ENCODE measurements at regions not wholly inside any gene's neighbourhood (a gene's known extent, or its start where the extent isn't known, plus 50 kb on each side); places are given as distances from the start of the nearest gene placed in this dataset.

DNA sequence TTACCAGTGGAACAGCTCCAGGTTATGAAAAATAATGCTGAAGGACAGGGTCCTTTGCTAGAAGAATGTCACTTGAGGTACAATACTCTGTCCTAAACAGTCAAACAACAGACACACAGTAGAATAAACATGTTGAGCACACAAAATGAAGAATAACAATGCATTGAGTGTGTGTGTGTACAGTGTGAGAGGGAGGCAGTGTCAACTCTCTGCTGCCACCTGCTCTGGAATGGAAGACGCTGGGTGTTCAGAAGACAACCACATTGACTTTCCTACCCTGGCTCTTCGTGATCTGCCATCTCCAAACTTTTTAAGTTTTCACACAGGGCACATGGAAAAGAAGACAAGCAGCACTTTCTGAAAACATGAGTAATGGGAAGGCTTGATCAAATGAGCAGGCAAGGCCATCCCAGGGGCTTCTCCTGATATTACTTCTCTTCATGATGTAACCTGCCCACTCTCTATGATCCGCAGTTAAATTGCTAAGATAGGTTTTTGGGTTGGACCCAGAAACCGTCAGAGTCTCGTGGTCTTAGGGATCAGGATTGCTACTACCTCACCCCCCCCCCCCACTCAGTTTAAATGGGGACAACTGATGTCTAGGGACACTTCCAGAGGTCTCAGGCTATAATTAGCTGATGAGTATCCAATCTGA, 533.2 kb upstream of the TNP1 start:
- DNase-seq, result no peak
- H3K9me3 ChIP-seq, result peaks cover 8% of the 10 kb centered on the region
- H3K4me3 ChIP-seq, result no peak overlapping the region
- H3K36me3 ChIP-seq (ENCODE audit: insufficient read depth in 1 of 2, low read depth in 1 of 2), result no peaks in the 10 kb centered on the region
- TF ChIP-seq, protein P1, sequence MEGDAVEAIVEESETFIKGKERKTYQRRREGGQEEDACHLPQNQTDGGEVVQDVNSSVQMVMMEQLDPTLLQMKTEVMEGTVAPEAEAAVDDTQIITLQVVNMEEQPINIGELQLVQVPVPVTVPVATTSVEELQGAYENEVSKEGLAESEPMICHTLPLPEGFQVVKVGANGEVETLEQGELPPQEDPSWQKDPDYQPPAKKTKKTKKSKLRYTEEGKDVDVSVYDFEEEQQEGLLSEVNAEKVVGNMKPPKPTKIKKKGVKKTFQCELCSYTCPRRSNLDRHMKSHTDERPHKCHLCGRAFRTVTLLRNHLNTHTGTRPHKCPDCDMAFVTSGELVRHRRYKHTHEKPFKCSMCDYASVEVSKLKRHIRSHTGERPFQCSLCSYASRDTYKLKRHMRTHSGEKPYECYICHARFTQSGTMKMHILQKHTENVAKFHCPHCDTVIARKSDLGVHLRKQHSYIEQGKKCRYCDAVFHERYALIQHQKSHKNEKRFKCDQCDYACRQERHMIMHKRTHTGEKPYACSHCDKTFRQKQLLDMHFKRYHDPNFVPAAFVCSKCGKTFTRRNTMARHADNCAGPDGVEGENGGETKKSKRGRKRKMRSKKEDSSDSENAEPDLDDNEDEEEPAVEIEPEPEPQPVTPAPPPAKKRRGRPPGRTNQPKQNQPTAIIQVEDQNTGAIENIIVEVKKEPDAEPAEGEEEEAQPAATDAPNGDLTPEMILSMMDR (IDR thresholded peaks at IDR 0.05), result no peak
- WGBS, 3 donors, result 32 to 43% (median 32%) methylated on average over 5 of the region's 5 CpGs
- peak; percentile 29 to 46 (median 36) for ATAC-seq
- peaks cover 36% of the 10 kb centered on the region for H3K4me1 ChIP-seq
- no peaks in the 10 kb centered on the region for H3K27me3 ChIP-seq (ENCODE audit: insufficient read depth in 3 of 3, low read length in 2 of 3)
- peak overlapping the region; percentile 61 for H3K27ac ChIP-seq
- intact Hi-C loops (cut with DNase I), result no loop called here

DNA sequence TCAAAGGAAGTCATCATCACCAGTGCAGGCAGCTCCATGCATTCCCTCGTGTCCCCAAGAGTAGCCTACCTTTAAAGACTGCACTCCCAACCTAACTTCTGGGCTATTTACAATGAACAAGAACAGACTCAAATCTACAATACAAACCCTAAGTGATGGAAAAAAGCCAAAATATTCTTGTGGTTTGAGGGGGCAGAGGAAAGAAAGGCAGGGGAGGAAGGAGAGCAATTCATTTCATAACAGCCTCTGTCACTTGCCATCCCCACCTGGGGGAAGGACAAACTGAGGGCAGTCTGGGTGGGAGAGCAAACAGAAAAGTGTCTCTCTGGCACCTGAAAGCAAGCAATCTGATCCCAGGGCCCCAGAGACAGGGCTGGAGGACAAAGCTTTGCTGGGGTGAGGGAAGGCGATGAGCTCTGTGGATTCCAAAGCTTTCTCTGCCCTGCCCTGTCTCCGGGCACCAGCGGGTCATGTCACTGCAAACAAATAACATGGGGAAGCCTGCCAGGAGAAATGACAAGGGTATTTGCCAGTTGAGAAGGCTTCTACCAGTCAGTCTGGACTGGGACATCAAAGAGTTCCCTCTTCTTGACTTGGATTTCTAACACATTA, 528.0 kb upstream of the TNP1 start:
- Histone ChIP-seq H3K27me3 (ENCODE audit: insufficient read depth in 3 of 3, low read length in 2 of 3) (no peaks in the 10 kb centered on the region), H3K27ac (peak overlapping the region; percentile 51), H3K4me1 (peaks cover 21% of the 10 kb centered on the region), H3K36me3 (ENCODE audit: insufficient read depth in 1 of 2, low read depth in 1 of 2) (no peaks in the 10 kb centered on the region), H3K4me3 (no peak overlapping the region), H3K9me3 (peaks cover 8% of the 10 kb centered on the region)
- ATAC-seq (peak; percentile 56 to 90 (median 76)), DNase-seq (no peak)
- intact Hi-C loops (cut with DNase I), result no loop called here
- TF ChIP-seq, protein P1 (IDR thresholded peaks at IDR 0.05), result no peak
- WGBS, 3 donors, result 34 to 55% (median 41%) methylated on average over 4 of the region's 4 CpGs

DNA sequence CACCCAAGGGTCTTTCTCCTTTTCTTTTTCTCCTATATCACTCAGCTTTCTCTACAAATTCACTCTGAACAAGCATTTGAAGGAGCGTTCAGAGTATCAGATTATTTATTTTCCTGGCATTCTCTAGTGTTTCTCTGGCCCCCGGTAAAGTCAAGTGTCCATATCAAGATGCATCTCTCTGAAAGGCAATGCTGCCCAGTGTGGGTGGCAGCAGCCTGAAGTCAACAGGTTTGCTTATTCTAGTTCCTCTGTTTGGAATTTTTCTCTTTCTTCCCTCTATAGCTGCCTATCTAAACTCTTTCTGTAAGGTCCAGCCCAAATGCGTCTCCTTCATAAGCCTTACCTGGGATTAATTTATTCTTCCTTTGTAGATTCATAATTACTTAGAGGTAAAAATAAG, 526.2 kb upstream of the TNP1 start:
- DNase-seq (no peak), ATAC-seq (no peak)
- H3K4me1 ChIP-seq, result peaks cover 17% of the 10 kb centered on the region
- H3K4me3 ChIP-seq, result no peak overlapping the region
- peaks cover 4% of the 10 kb centered on the region for H3K9me3 ChIP-seq
- no peaks in the 10 kb centered on the region for H3K36me3 ChIP-seq (ENCODE audit: insufficient read depth in 1 of 2, low read depth in 1 of 2)
- TF ChIP-seq, protein P1 (IDR thresholded peaks at IDR 0.05), result no peak
- no peak overlapping the region for H3K27ac ChIP-seq
- H3K27me3 ChIP-seq (ENCODE audit: insufficient read depth in 3 of 3, low read length in 2 of 3), result no peaks in the 10 kb centered on the region
- intact Hi-C loops (cut with DNase I), result no loop called here
- 54 to 60% (median 55%) methylated on average over 3 of the region's 3 CpGs for WGBS, 3 donors

DNA sequence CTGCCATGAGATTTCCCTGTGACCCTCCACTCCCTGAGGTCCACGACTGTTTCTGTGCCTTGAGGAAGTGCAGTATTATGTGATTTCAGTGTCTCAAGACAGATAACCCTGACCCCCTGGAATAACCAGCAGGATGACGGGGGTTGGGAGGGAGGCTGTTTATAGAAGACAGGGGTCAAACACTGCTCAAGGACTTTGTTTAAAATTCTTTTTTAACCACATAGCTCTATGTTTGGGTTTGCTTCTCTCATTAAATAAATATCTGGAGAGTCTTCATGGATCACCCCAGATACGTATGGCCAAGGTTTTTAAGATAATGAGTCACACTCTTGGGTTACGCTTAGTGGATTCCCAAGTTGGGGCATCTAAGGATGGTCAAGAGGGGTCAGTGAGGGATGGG, 523.8 kb upstream of the TNP1 start:
- no peak overlapping the region for H3K27ac ChIP-seq
- no peaks in the 10 kb centered on the region for H3K27me3 ChIP-seq (ENCODE audit: insufficient read depth in 3 of 3, low read length in 2 of 3)
- no peaks in the 10 kb centered on the region for H3K9me3 ChIP-seq
- ATAC-seq (no peak), DNase-seq (no peak)
- no peak overlapping the region for H3K4me3 ChIP-seq
- TF ChIP-seq, protein P1 (IDR thresholded peaks at IDR 0.05), result no peak
- 83 to 87% (median 86%) methylated on average over 4 of the region's 4 CpGs for WGBS, 3 donors
- peaks cover 15% of the 10 kb centered on the region for H3K4me1 ChIP-seq
- intact Hi-C loops (cut with DNase I), result no loop called here
- no peaks in the 10 kb centered on the region for H3K36me3 ChIP-seq (ENCODE audit: insufficient read depth in 1 of 2, low read depth in 1 of 2)

Data from psoas muscle (tissue), 7 donors.